DND-41 (cell line): ENCODE measurements at regions not wholly inside any gene's neighbourhood (a gene's known extent, or its start where the extent isn't known, plus 50 kb on each side); places are given as distances from the start of the nearest gene placed in this dataset.

Experiments
- ATAC-seq: fragments of 200-7000 bp; cut with Tn5 transposase; 3 replicates; pipeline ENCODE4 v1.9.1; 2021; ENCODE audit warnings: low read depth; ENCODE audit not compliant: insufficient read depth
- DNase-seq: peaks from one replicate; pipeline ENCODE4 v3.0.0-alpha.2; 2020
- H2AFZ ChIP-seq: 2 replicates; pipeline ENCODE4 v1.6.0; 2012; ENCODE audit warnings: low read depth, low read length
- H3K27ac ChIP-seq: 2 replicates; pipeline ENCODE4 v1.5.1; 2012; ENCODE audit warnings: low read length, inconsistent platforms
- H3K27me3 ChIP-seq: fragments of 200-600 bp; sonication (generic); 2 replicates; pipeline ENCODE4 v1.6.0; 2012; ENCODE audit warnings: low read length, mild to moderate bottlenecking, inconsistent platforms; ENCODE audit not compliant: insufficient read depth, poor library complexity
- H3K36me3 ChIP-seq: 2 replicates; pipeline ENCODE4 v1.5.1; 2012; ENCODE audit warnings: low read length, inconsistent platforms; ENCODE audit not compliant: insufficient read depth
- H3K4me1 ChIP-seq: 2 replicates; pipeline ENCODE4 v1.5.1; 2012; ENCODE audit warnings: mild to moderate bottlenecking, low read length; ENCODE audit not compliant: insufficient read depth
- H3K4me2 ChIP-seq: 2 replicates; pipeline ENCODE4 v1.6.0; 2012; ENCODE audit warnings: mild to moderate bottlenecking, moderate library complexity, low read length, inconsistent platforms; ENCODE audit not compliant: insufficient read depth
- H3K4me3 ChIP-seq, 2 experiments: fragments of 200-600 bp in 1 of 2; shearing (Covaris generic) in 1 of 2; 2 replicates each; pipeline ENCODE4 v1.5.1; 2012 to 2016; ENCODE audit warnings: inconsistent platforms in 2 of 2, low read length in 2 of 2, mild to moderate bottlenecking in 2 of 2, low read depth in 1 of 2, moderate library complexity in 1 of 2
- H3K79me2 ChIP-seq: 2 replicates; pipeline ENCODE4 v1.6.0; 2012; ENCODE audit warnings: low read length, inconsistent platforms; ENCODE audit not compliant: insufficient read depth
- H3K9ac ChIP-seq: 2 replicates; pipeline ENCODE4 v1.6.0; 2012; ENCODE audit warnings: low read depth, mild to moderate bottlenecking, inconsistent platforms, low read length, moderate library complexity
- H3K9me3 ChIP-seq: 2 replicates; pipeline ENCODE4 v1.5.1; 2012; ENCODE audit warnings: low read length, moderate library complexity, mild to moderate bottlenecking, inconsistent platforms; ENCODE audit not compliant: insufficient read depth, severe bottlenecking
- H4K20me1 ChIP-seq: 2 replicates; pipeline ENCODE4 v1.6.0; 2012; ENCODE audit warnings: low read length; ENCODE audit not compliant: insufficient read depth
- EZH2 ChIP-seq: IDR thresholded peaks from 3 replicates; pipeline ENCODE4 v1.6.1; 2012; ENCODE audit warnings: borderline replicate concordance, low read depth, mild to moderate bottlenecking, moderate library complexity, low read length, inconsistent platforms; ENCODE audit not compliant: severe bottlenecking
- TF ChIP-seq, protein P1 (sequence below): IDR thresholded peaks from 2 replicates; pipeline ENCODE4 v1.5.1; 2012; ENCODE audit warnings: borderline replicate concordance, low read length, moderate library complexity, mild to moderate bottlenecking; ENCODE audit not compliant: poor library complexity, severe bottlenecking; ENCODE audit errors: extremely low read depth

DNA sequence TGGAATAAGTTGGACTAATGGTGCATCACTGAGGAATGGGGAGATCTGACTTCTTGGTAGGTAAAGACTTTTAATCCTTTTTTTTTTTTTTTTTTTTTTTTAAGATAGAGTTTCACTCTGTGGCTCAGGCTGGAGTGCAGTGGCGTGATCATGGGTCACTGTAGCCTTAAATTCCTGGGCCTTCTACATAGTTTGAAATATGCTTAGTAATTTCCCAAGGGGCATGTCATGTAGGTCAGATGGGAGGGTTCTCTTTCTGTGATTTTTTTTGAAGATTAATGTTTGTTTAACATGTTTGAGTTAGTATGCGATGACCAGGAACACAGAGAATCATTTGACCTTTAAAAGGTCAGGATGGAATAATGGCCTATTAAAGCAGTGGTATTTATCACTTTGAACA, 129.1 kb downstream of the S1PR1 start:
- H2AFZ ChIP-seq = no peak overlapping the region
- ATAC-seq (no peak), DNase-seq (no peak)
- H3K79me2 ChIP-seq = no peaks in the 10 kb centered on the region
- H4K20me1 ChIP-seq = no peaks in the 10 kb centered on the region
- H3K36me3 ChIP-seq = no peaks in the 10 kb centered on the region
- H3K27me3 ChIP-seq = no peaks in the 10 kb centered on the region
- no peak overlapping the region for H3K4me2 ChIP-seq
- H3K9ac ChIP-seq = no peak overlapping the region
- H3K27ac ChIP-seq = no peak overlapping the region
- TF ChIP-seq, protein P1, sequence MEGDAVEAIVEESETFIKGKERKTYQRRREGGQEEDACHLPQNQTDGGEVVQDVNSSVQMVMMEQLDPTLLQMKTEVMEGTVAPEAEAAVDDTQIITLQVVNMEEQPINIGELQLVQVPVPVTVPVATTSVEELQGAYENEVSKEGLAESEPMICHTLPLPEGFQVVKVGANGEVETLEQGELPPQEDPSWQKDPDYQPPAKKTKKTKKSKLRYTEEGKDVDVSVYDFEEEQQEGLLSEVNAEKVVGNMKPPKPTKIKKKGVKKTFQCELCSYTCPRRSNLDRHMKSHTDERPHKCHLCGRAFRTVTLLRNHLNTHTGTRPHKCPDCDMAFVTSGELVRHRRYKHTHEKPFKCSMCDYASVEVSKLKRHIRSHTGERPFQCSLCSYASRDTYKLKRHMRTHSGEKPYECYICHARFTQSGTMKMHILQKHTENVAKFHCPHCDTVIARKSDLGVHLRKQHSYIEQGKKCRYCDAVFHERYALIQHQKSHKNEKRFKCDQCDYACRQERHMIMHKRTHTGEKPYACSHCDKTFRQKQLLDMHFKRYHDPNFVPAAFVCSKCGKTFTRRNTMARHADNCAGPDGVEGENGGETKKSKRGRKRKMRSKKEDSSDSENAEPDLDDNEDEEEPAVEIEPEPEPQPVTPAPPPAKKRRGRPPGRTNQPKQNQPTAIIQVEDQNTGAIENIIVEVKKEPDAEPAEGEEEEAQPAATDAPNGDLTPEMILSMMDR = no peak
- TF ChIP-seq EZH2 = no peak
- no peak overlapping the region for H3K4me3 ChIP-seq
- H3K4me1 ChIP-seq = peaks cover 20% of the 10 kb centered on the region
- H3K9me3 ChIP-seq = no peaks in the 10 kb centered on the region

DNA sequence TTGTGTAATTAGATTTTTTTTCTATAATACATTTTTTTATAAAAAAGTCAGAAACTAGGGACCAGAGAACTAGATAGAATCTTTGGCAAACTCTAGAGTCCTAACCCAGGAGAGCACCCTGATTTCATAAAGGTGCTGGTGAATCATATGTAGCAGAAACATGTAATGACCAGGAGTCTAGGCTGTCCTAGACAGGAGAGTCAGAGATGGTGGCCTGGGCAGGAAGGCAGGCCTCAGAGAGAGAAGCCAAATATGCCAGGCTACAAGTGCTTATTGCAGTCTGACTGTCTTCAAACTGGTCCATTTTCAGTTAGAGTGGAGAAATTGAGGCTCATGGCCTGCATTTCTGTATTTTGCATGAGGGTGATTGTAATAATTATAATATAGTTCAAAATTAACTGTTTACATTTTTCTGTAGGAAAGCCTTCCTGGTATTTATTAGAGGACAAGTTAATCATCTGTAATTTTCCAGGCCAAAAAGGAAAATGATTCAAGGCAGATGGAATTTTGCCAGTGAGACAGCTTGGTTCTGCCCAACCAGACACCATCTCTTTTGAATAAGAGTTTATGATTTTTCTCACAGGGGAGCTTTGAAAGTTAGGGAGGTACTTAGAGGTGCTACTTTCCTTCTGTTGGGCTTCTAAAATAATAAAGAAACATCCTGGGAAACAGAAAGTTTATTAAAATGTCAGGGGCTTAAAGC, 129.8 kb downstream of the S1PR1 start:
- H3K9me3 ChIP-seq = no peaks in the 10 kb centered on the region
- no peak overlapping the region for H3K27ac ChIP-seq
- no peak for DNase-seq
- H4K20me1 ChIP-seq = no peaks in the 10 kb centered on the region
- H2AFZ ChIP-seq = peak overlapping the region; percentile 11; the same call in 1 of the 2 replicates
- no peak for ATAC-seq
- TF ChIP-seq EZH2 = no peak
- H3K36me3 ChIP-seq = no peaks in the 10 kb centered on the region
- H3K27me3 ChIP-seq = no peaks in the 10 kb centered on the region
- peaks cover 28% of the 10 kb centered on the region for H3K4me1 ChIP-seq
- H3K4me3 ChIP-seq = no peak overlapping the region
- H3K9ac ChIP-seq = no peak overlapping the region
- H3K4me2 ChIP-seq = no peak overlapping the region
- no peaks in the 10 kb centered on the region for H3K79me2 ChIP-seq

GRCh38 chr1:101367630-101368029, 130.8 kb downstream of the S1PR1 start:
- no peak for DNase-seq
- TF ChIP-seq, protein P1 = no peak
- TF ChIP-seq EZH2 = no peak
- H2AFZ ChIP-seq = 0 out of 2 replicates have a peak overlapping the region, but pooled peaks have one; percentile 9

DNA sequence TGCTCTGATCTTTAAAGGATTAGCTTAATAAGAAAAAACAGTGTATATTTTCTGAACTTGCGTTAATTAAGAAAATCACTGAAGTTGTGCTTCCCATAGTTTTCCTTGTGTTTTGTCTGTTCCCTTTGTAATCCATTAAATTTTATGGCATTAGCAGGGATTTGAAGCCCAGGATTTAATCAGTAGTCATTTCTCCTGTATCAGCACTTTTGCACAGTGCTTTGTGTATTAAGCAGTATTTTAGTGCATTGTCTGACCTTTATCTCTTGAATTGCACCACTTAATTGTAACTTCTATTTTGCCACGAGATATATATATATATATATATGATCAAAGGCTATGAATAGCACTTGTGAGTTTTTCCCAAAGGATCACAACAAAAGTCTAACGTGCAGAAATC, 133.7 kb downstream of the S1PR1 start:
- Histone ChIP-seq H3K27me3 (no peaks in the 10 kb centered on the region), H3K27ac (peak overlapping the region; percentile 87), H4K20me1 (no peaks in the 10 kb centered on the region), H3K79me2 (no peaks in the 10 kb centered on the region), H3K9me3 (no peaks in the 10 kb centered on the region), H3K36me3 (no peaks in the 10 kb centered on the region), H3K4me2 (no peak overlapping the region), H2AFZ (no peak overlapping the region), H3K4me1 (peaks cover 29% of the 10 kb centered on the region), H3K4me3 (no peak overlapping the region), H3K9ac (peak overlapping the region; percentile 32; the same call in 1 of the 2 replicates)
- DNase-seq (no peak), ATAC-seq (no peak)
- no peak for TF ChIP-seq EZH2
- TF ChIP-seq, protein P1 = no peak

More at GRCh38 chr1:101367630-101368029, 130.8 kb downstream of the S1PR1 start:
- Histone ChIP-seq H3K9ac (no peak overlapping the region), H3K79me2 (no peaks in the 10 kb centered on the region), H3K4me3 (no peak overlapping the region), H4K20me1 (no peaks in the 10 kb centered on the region), H3K9me3 (no peaks in the 10 kb centered on the region), H3K4me2 (no peak overlapping the region), H3K27me3 (no peaks in the 10 kb centered on the region), H3K4me1 (peaks cover 29% of the 10 kb centered on the region), H3K27ac (peak overlapping the region; percentile 19; the same call in 1 of the 2 replicates), H3K36me3 (no peaks in the 10 kb centered on the region)
- no peak for ATAC-seq
